ENCODE measurements at regions not wholly inside any gene's neighbourhood (a gene's known extent, or its start where the extent isn't known, plus 50 kb on each side); places are given as distances from the start of the nearest gene placed in this dataset.
A peak's percentile ranks its signal among the peaks of the same experiment; 100 is the strongest.

- Histone ChIP-seq H3K36me3 (ENCODE audit: control insufficient read depth, insufficient read depth, low read length) (no peaks in the 10 kb centered on the region), H2AFZ (ENCODE audit: low read depth, low read length) (no peak overlapping the region), H3K9me1 (ENCODE audit: control insufficient read depth, insufficient read depth, low read length) (no peaks in the 10 kb centered on the region), H3K9me3 (replicated peaks; ENCODE audit: control insufficient read depth, insufficient read depth, low read depth, low read length) (no peaks in the 10 kb centered on the region), H3K79me2 (ENCODE audit: control insufficient read depth, insufficient read depth, low read length) (no peaks in the 10 kb centered on the region), H3K9ac (ENCODE audit: insufficient read depth in 1 of 2, low read depth in 2 of 2, low read length in 2 of 2) (no peak overlapping the region), H4K20me1 (replicated peaks; ENCODE audit: control insufficient read depth, insufficient read depth, low read length) (no peaks in the 10 kb centered on the region), H3K4me3 (no peak overlapping the region), H3K4me2 (ENCODE audit: insufficient read depth, low read length) (no peak overlapping the region), H3K4me1 (replicated peaks in 1 of 2; ENCODE audit: control insufficient read depth in 2 of 2, insufficient read depth in 2 of 2, low read length in 2 of 2) (no peaks in the 10 kb centered on the region), H3K27ac (ENCODE audit: extremely low read depth, low read depth, low read length) (no peak overlapping the region), H3K27me3 (ENCODE audit: control insufficient read depth in 2 of 2, insufficient read depth in 2 of 2, low read length in 2 of 2) (no peaks in the 10 kb centered on the region)
- 0% methylated on average over 2 of the region's 2 CpGs for WGBS (ENCODE audit: insufficient coverage, low coverage, missing lambda C conversion rate)
- POLR2A ChIA-PET: no interaction called here
- FAIRE-seq (no peak), DNase-seq (ENCODE audit: extremely low read depth in 1 of 4, low spot score in 3 of 4) (no peak), ATAC-seq (no peak)
- CTCF ChIA-PET (ENCODE audit: low intra/inter-chr PET ratio): no interaction called here
- in situ Hi-C loops (cut with MboI): no loop called here
- TF ChIP-seq RFX1 (IDR thresholded peaks at IDR 0.05) (peak; percentile 40), ZFPM2 (CRISPR knock-in tag; IDR thresholded peaks at IDR 0.05) (no peak)
- intact Hi-C loops (cut with micrococcal nuclease): no loop called here
- no TSS peak for BruUV-seq (replicated peaks)
Observed at GRCh38 chr3:117106396-117106795, 396.8 kb downstream of the TUSC7 start.

- POLR2A ChIA-PET: no interaction called here
- ATAC-seq (no peak), FAIRE-seq (no peak), DNase-seq (ENCODE audit: extremely low read depth in 1 of 4, low spot score in 3 of 4) (no peak)
- intact Hi-C loops (cut with micrococcal nuclease) (no loop called here), in situ Hi-C loops (cut with MboI) (no loop called here)
- Histone ChIP-seq H2AFZ (ENCODE audit: low read depth, low read length) (no peak overlapping the region), H3K27me3 (ENCODE audit: control insufficient read depth in 2 of 2, insufficient read depth in 2 of 2, low read length in 2 of 2) (no peaks in the 10 kb centered on the region), H3K9me1 (ENCODE audit: control insufficient read depth, insufficient read depth, low read length) (no peaks in the 10 kb centered on the region), H3K9me3 (replicated peaks; ENCODE audit: control insufficient read depth, insufficient read depth, low read depth, low read length) (no peaks in the 10 kb centered on the region), H3K9ac (ENCODE audit: insufficient read depth in 1 of 2, low read depth in 2 of 2, low read length in 2 of 2) (no peak overlapping the region), H3K79me2 (ENCODE audit: control insufficient read depth, insufficient read depth, low read length) (no peaks in the 10 kb centered on the region), H3K36me3 (ENCODE audit: control insufficient read depth, insufficient read depth, low read length) (no peaks in the 10 kb centered on the region), H3K27ac (ENCODE audit: extremely low read depth, low read depth, low read length) (no peak overlapping the region), H3K4me2 (ENCODE audit: insufficient read depth, low read length) (no peak overlapping the region), H3K4me3 (no peak overlapping the region), H3K4me1 (replicated peaks in 1 of 2; ENCODE audit: control insufficient read depth in 2 of 2, insufficient read depth in 2 of 2, low read length in 2 of 2) (no peaks in the 10 kb centered on the region), H4K20me1 (replicated peaks; ENCODE audit: control insufficient read depth, insufficient read depth, low read length) (no peaks in the 10 kb centered on the region)
- CTCF ChIA-PET (ENCODE audit: low intra/inter-chr PET ratio): no interaction called here
- 0% methylated on average over 2 of the region's 2 CpGs for WGBS (ENCODE audit: insufficient coverage, low coverage, missing lambda C conversion rate)
- TF ChIP-seq PRMT5 (CRISPR knock-in tag; IDR thresholded peaks at IDR 0.05) (no peak), ZNF511 (CRISPR knock-in tag; IDR thresholded peaks at IDR 0.05) (no peak), STAG1 (CRISPR knock-in tag; IDR thresholded peaks at IDR 0.05; ENCODE audit: borderline replicate concordance) (no peak)
- no TSS peak for BruUV-seq (replicated peaks)
Observed at GRCh38 chr3:117107946-117108345, 398.4 kb downstream of the TUSC7 start.

Measured in K562 (cell line).